Spleen (tissue), 11 donors: ENCODE measurements at regions not wholly inside any gene's neighbourhood (a gene's known extent, or its start where the extent isn't known, plus 50 kb on each side); places are given as distances from the start of the nearest gene placed in this dataset.

Experiments used
- DNase-seq: peaks from one replicate; pipeline ENCODE4 v3.0.0-alpha.2; 2020
- H3K27ac ChIP-seq, 8 donors: fragments of 200-600 bp; sonication (generic) in 7 of 8; 1 replicate in 4 of 8; 2 replicates in 4 of 8; pipeline versions ENCODE4 v1.5.0 to v1.8.0; 2016 to 2021; ENCODE audit warnings: inconsistent platforms in 4 of 8, mild to moderate bottlenecking in 4 of 8, moderate library complexity in 1 of 8
- H3K27me3 ChIP-seq, 7 donors: fragments of 200-600 bp; sonication (generic) in 6 of 7; replicated peaks in 1 of 7; 1 replicate in 4 of 7; 2 replicates in 3 of 7; pipeline versions ENCODE4 v1.5.0 to v1.8.0; 2016 to 2021; ENCODE audit warnings: inconsistent platforms in 3 of 7, mild to moderate bottlenecking in 1 of 7
- H3K36me3 ChIP-seq, 6 donors: fragments of 200-600 bp; sonication (generic) in 5 of 6; 1 replicate in 4 of 6; 2 replicates in 2 of 6; pipeline versions ENCODE4 v1.5.0 to v1.8.0; 2016 to 2021; ENCODE audit warnings: inconsistent platforms in 2 of 6
- H3K4me1 ChIP-seq, 6 donors: fragments of 200-600 bp; sonication (generic) in 5 of 6; 1 replicate in 3 of 6; 2 replicates in 3 of 6; pipeline versions ENCODE4 v1.5.0 to v1.8.0; 2016 to 2021; ENCODE audit warnings: inconsistent platforms in 3 of 6
- H3K4me3 ChIP-seq, 8 donors: fragments of 200-600 bp; sonication (generic) in 7 of 8; 1 replicate in 4 of 8; 2 replicates in 4 of 8; pipeline versions ENCODE4 v1.5.0 to v1.8.0; 2016 to 2021; ENCODE audit warnings: inconsistent platforms in 4 of 8, mild to moderate bottlenecking in 4 of 8, moderate library complexity in 2 of 8
- H3K9me3 ChIP-seq, 8 donors: fragments of 200-600 bp; sonication (generic) in 7 of 8; 1 replicate in 4 of 8; 2 replicates in 4 of 8; pipeline versions ENCODE4 v1.5.0 to v1.8.0; 2016 to 2021; ENCODE audit warnings: inconsistent platforms in 4 of 8
- POLR2A ChIP-seq, 3 donors: fragments of 450-650 bp; IDR thresholded peaks; one replicate each; pipeline ENCODE4 v1.5.1; 2017; ENCODE audit warnings: antibody characterized with exemption in 3 of 3, mild to moderate bottlenecking in 1 of 3
- POLR2AphosphoS5 ChIP-seq, 3 donors: sonication (generic); formaldehyde crosslinking; IDR thresholded peaks; one replicate each; pipeline ENCODE4 v1.5.1; 2017; ENCODE audit warnings: antibody characterized with exemption in 3 of 3
- WGBS, 5 donors: extraction: QIAGEN DNeasy Blood & Tissue Kit in 3 of 5; methylation state at CpG; one replicate each; pipeline versions ENCODE4 v1.1.5 to v1.1.7; 2013 to 2018; 5-methylcytosine and 5-hydroxymethylcytosine counted together
- intact Hi-C: fragments of 100-400 bp; cut with DNase I; formaldehyde crosslinking; loops from one replicate; pipeline ENCODE4 v1.15.0; 2023; ENCODE audit warnings: low total_unique reads
- TF ChIP-seq, protein P1 (sequence below), 11 experiments: fragments of 200-600 bp in 7 of 11; fragments of 450-650 bp in 4 of 11; sonication (generic) in 4 of 11; IDR thresholded peaks in 8 of 11; conservative IDR thresholded peaks in 3 of 11; 1 replicate in 7 of 11; 2 replicates in 4 of 11; pipeline versions ENCODE4 v1.4.0 to v1.8.0; 2016 to 2021; ENCODE audit warnings: antibody characterized with exemption in 11 of 11, inconsistent platforms in 4 of 11, mild to moderate bottlenecking in 1 of 11
- donor health status: healthy with polysubstance abuse.
- donor health status: DM: no; HTN: no; CAD: no; lungs with moderate emphysema.
- donor health status: DM: no; HTN: no; CAD: no.
- donor health status: Bipolar disorder and iron deficiency.
- donor health status: healthy.
- donor health status: DM: no; HTN: no; CAD: no.
- donor health status: DM: yes; HTN: yes; CAD: no.

DNA sequence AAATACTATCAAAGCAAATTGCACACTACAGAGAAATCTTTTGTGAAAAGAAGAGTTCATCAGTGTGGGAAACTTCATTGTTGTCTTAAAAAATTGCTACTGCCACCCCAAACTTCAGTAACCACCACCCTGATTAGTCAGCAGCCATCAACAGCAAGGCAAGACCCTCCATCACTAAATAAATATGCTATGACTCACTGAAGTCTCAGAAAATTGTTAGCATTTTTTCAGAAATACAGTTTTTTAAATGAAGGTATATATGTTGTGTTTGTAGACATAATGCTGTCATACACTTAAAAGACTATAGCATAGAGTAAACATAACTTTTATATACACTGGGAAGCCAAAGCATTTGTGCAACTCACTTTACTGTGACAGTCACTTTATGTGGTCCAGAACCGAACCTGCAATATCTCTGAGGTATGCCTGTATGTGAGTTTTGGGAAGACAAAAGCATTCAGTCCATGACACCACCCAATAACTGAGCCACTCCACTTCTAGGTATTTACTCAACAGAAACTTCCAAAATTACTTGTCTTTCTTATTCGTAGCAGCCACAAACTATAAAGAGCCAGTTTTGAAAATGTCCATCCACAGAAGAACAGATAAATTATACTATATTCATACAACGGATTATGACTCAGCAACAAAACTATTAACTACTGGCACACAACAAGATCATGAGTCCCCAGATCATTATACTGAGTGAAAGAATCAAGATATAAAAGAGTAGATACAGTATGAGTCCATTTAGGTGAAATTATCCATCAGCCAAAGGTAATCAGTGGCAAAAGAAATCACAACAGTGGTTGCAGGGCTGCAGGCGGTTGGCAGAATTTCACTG, 649.6 kb downstream of the BCL11B start:
- TF ChIP-seq POLR2A (IDR thresholded peaks at IDR 0.05) (no peak), POLR2AphosphoS5 (IDR thresholded peaks at IDR 0.05) (no peak)
- TF ChIP-seq, protein P1, sequence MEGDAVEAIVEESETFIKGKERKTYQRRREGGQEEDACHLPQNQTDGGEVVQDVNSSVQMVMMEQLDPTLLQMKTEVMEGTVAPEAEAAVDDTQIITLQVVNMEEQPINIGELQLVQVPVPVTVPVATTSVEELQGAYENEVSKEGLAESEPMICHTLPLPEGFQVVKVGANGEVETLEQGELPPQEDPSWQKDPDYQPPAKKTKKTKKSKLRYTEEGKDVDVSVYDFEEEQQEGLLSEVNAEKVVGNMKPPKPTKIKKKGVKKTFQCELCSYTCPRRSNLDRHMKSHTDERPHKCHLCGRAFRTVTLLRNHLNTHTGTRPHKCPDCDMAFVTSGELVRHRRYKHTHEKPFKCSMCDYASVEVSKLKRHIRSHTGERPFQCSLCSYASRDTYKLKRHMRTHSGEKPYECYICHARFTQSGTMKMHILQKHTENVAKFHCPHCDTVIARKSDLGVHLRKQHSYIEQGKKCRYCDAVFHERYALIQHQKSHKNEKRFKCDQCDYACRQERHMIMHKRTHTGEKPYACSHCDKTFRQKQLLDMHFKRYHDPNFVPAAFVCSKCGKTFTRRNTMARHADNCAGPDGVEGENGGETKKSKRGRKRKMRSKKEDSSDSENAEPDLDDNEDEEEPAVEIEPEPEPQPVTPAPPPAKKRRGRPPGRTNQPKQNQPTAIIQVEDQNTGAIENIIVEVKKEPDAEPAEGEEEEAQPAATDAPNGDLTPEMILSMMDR (IDR thresholded peaks at IDR 0.05 in 8 of 11, conservative IDR thresholded peaks at IDR 0.05 in 3 of 11): no peak
- H3K4me3 ChIP-seq: no peak overlapping the region
- intact Hi-C loops: no loop called here
- H3K9me3 ChIP-seq: peaks cover 0 to 37% (median 12%) of the 10 kb centered on the region in 8 donors
- H3K27ac ChIP-seq: no peak overlapping the region
- 78 to 90% (median 82%) methylated on average over 4 of the region's 4 CpGs for WGBS, 5 donors
- DNase-seq: no peak
- no peaks in the 10 kb centered on the region for H3K4me1 ChIP-seq
- H3K36me3 ChIP-seq: no peaks in the 10 kb centered on the region
- H3K27me3 ChIP-seq: no peaks in the 10 kb centered on the region

DNA sequence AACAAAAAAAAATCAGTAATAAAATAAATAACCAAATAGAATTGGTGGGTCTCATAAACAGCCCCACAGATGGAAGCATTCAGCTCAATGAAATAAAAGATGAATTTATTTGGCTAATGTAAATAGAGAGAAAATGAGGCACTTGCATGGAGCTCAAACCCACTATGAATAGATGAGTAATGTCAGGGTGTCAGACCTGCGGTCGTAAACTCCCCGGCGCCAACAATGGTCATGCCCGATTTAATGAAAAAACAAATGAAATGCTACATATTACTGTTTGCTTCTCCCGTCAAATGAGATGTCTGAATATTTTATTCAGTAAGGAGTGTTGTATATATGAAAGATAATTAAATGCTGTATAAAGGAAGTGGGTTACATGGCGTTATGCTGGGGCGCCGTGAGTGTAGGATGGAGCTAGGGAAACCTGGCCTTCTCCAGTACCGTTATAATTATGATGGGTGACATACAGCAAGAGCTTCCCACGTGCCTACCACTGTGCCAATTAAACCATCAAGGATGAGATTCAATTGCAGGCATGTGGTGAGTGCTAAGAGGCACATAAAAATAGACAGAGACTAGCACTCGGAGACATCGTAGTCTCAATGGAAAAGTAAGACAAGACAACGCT, 648.1 kb downstream of the BCL11B start:
- Histone ChIP-seq H3K4me1 (no peaks in the 10 kb centered on the region), H3K9me3 (peaks cover 0 to 39% (median 20%) of the 10 kb centered on the region in 8 donors), H3K4me3 (no peak overlapping the region), H3K27ac (no peak overlapping the region), H3K36me3 (no peaks in the 10 kb centered on the region), H3K27me3 (no peaks in the 10 kb centered on the region)
- intact Hi-C loops: no loop called here
- TF ChIP-seq, protein P1 (IDR thresholded peaks at IDR 0.05 in 8 of 11, conservative IDR thresholded peaks at IDR 0.05 in 3 of 11): no peak
- WGBS, 5 donors: 86 to 92% (median 91%) methylated on average over 14 of the region's 14 CpGs
- DNase-seq: no peak

DNA sequence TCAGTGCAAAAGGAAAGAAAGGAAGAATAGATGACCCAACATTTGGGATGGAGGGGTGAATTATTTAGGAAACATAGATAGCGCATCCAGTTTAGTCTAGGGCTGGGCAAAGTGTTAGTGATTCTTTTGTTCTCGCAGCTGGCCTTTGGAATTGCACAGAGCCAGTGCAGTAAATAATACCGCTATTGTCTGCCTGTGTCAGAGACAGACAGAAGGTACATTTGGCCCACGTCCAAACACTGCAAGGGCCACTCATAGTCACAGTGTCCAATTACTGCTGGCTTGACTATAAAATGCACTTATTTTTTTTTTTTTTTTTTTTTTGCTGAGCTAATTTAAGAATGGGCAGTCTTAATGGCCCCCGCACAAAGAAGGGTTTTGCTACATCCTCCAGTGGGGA, 638.6 kb downstream of the BCL11B start:
- Histone ChIP-seq H3K36me3 (no peaks in the 10 kb centered on the region), H3K4me1 (no peaks in the 10 kb centered on the region), H3K27me3 (no peaks in the 10 kb centered on the region), H3K4me3 (no peak overlapping the region), H3K27ac (no peak overlapping the region), H3K9me3 (peaks cover 0 to 9% (median 2%) of the 10 kb centered on the region in 8 donors)
- intact Hi-C loops: no loop called here
- no peak for DNase-seq
- WGBS, 5 donors: 61 to 89% (median 76%) methylated on average over 5 of the region's 5 CpGs
- TF ChIP-seq POLR2A (IDR thresholded peaks at IDR 0.05): no peak
- TF ChIP-seq POLR2AphosphoS5 (IDR thresholded peaks at IDR 0.05): no peak
- TF ChIP-seq, protein P1 (IDR thresholded peaks at IDR 0.05 in 8 of 11, conservative IDR thresholded peaks at IDR 0.05 in 3 of 11): no peak
